SHP77 (cell line): ENCODE measurements at regions not wholly inside any gene's neighbourhood (a gene's known extent, or its start where the extent isn't known, plus 50 kb on each side); places are given as distances from the start of the nearest gene placed in this dataset.
A peak's percentile ranks its signal among the peaks of the same experiment; 100 is the strongest.
"Not testable (repeated sequence)": the region's sequence is repeated elsewhere in the genome, so short reads cannot be mapped to it uniquely, and the experiment has no call there.

Experiments used
- DNase-seq, 2 experiments: peaks; one replicate each; lab custom pipeline; 2025; lab: John Stamatoyannopoulos, UW

DNA sequence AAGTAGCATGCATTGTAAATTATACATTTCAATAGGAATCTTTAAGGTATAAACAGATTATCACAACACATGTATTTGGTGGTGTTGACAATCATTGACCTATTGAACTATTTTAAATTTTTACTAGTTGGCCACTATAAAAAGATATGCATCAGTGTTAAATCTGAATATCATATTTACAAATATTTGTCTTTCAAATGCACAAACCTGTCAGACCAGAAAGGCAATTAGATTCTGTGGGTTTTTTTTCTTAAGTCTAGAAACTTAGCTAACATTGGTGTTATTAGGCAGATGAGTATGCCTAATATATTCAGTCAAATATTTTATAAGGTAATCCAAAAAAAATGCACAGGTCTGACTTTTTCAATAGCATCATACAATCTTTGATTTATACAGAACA is 241.4 kb upstream of the DGKB start:
- DNase-seq: no peak

DNA sequence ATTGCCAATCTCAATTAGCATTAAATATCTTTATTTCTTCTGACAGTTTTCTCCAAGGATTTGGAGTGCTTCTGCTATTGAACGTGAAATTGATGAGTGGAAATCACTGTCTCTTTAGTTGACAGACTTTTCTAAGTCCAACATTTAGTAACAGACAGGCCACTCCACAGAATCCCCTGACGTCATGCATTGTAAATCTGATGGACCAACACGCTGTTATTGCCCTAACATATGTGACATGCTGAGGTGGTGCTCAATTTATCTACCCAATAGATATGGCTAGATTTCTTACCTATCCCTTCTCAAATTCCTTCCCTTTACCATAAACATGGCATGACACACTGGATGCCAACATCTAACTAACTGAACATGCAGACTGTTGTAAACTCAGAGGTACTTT is 240.6 kb upstream of the DGKB start:
- no peak for DNase-seq

DNA sequence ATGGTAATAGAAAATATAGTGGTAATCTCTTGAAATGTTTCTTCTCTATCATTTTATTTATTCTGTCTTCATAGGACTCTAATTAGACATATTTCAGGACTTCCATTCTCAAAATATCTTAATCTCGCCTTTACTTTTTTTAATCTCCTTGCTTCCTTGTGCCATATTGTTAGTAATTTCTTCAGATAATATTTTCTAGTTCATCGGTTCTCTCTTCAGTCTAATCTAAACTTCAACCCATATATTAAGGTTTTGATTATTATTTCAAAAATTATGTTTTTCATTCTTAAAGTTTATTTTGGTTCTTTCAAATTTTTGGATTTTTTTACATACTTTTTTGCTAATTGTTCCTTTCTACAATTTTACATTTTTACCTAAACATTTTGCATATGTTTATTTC is 237.9 kb upstream of the DGKB start:
- DNase-seq: no peak

DNA sequence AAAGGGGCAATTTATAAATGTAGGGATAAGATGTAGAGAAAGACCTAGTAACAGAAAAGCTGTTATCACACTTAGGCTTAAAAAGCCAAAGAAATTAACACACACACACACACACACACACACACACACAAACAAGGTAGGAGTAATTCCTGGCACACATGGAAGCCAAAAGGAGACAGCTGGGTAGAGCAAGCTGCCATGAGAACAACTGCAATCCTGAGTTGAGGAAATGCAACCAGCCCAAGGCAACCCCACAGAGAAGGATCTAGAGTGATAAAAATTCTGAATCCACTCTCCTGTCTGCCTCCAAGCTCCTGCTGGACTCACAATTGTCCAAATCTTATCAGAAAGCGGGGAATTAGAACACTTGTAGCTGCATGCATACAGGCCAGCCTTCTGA is 229.1 kb upstream of the DGKB start:
- no peak for DNase-seq

DNA sequence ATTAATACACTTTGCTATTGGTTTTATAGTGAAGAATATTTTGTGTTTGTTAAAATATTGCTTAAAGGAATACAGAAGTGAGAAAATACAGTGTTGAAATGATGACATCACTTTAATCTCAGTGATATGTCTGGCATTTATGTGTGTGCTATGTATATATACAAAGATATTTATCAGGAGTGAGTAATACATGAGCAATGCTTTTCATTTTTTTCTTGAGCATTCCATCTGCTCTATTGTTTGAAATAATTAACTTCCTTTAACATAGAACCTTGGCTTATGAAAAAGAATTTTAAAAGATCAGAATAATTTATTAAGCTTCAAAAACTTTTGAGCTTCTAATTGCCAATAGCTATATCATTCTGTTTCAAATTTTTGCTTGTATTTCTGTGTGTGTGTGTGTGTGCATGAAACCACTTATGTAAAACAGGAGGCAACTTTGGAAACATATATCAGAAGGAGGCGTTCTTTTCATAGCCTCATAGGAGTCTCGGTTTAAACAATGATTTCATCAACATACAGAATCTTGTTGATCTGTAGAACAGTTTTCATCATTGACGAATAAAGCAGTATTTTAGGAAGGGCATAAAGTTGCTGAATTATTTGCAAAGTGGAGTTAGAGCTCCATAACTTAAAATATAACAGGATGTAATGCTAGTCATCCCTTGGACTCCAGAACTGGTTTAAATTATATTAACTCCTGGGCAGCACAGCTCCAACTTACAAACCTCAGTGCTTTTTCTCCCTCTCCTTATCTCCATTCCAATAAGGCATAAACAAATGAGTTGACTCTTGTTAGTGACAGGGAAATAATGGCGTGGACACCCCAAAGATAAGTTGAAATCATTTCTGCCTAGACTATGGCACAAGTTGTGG is 228.4 kb upstream of the DGKB start:
- DNase-seq: no peak

DNA sequence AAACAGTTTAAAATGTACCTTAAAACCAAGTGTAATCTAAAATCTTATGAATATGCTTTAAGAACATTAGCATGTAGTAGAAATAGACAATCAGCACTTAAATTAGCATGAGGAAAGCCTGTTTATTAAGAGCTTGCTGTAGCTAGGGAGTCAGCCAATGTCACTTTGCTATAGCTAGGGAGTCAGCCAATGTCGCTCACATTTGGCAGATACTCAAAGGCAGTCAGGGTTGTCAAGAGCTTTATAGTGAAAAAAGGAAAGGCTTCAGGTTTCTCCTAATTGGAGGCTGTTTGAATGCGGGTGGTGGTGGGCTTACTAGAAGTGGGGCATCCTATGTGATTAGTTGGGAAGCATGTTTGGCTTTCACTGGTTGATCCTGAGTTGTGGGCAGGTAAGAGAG is 226.2 kb upstream of the DGKB start:
- peak; percentile 4 to 22 for DNase-seq

DNA sequence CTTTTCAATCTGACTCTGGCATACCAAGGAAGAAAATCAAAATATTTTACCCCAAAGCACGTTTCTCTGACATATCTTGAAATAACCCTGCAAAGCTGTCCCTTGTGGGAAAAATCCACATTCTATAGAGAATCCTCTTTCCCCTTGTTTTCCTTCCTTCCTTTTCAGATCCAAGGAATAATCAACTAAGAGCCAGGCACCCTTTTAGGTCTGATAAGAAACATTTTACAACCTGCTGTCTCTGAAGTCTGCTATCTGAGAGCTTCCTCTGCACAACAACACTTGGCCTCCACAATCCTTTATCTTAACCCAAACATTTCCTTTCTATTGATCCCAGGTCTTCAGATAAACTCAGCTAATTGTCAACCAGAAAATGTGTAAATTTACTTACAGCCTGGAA is 224.1 kb upstream of the DGKB start:
- DNase-seq: not testable (repeated sequence)

DNA sequence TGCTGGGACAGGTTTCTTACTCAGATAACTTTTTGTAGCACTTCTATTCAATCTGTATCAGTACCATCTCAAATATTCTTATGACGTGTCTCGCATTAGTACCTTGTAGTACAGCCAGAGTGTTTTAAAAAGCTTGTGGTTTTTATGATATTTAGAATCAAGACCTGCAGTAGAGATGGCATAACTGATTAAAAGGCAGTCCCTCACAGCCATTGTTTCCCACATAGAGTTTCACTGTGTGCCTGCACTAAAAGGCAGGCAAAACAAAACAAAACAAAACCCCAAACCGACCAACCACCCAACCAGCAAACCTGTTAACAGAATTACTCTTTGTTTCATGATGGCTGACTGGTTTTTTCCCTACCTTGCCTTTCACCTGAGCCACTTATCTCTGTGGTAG is 221.3 kb upstream of the DGKB start:
- no peak for DNase-seq

DNA sequence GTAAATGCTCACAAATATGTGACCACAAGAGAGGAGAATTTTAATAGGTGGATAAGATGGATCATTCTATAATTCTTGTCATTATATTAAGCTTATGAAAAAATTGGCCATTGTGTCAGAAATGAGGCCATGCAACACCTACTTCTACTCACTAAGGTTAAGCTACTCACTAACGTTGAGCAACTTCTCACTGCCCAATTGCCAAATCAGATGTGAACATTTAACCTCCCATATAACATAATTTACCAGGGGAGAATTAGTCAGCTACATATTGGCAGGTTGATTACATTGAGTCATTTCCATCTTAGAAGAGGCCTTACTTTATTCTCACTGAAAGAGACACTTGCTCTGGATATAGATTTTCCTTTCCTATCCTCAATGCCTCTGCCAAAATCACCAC is 211.2 kb upstream of the DGKB start:
- no peak for DNase-seq

DNA sequence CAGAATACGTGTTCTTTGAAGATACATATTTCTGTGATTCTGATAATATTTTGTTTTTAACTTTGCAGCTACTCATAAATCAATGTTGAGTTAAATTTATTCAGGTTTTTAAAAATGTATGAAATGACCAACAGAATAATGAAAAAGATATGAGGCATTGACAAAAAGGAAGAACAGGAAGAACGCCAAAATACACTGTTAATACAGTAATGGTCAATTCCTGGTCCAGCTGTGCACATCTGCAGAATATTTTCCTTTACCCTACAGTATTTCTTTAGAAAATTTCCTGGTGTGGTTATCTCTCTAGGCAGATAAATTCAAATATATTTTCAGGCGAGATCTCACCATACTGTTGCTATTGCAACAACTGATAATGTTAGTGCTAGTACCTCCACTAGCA is 203.2 kb upstream of the DGKB start:
- no peak for DNase-seq

DNA sequence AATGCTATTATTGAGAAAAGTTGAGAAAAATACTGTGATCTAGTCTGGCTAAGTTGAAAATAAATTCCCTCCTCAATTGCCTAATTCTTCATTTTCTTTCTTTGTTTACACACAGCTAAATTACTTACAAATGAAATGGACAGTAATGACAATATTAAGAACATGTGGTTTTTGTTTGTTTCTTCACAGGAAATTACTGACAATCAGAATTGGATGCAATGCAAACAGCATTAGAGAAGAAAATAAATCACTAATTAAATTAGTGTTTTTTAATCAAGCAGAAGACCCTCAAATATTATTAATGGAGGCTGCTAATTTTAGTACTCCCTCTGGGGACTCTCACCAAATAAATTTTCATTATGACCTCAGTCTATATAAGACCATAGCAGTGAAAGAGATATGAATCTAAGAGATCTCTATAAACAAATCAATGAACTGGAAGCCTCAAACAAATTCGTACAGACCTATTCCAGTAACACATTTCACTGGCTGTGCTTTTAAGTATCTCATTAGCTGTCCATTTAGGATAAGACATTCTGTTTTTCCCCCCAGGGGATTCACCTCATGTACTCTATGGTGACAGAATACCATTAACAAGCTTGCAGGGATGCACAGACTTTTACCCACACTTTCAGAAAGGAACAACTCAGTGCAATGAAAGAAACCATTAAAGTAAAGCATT is 202.0 kb upstream of the DGKB start:
- no peak for DNase-seq

DNA sequence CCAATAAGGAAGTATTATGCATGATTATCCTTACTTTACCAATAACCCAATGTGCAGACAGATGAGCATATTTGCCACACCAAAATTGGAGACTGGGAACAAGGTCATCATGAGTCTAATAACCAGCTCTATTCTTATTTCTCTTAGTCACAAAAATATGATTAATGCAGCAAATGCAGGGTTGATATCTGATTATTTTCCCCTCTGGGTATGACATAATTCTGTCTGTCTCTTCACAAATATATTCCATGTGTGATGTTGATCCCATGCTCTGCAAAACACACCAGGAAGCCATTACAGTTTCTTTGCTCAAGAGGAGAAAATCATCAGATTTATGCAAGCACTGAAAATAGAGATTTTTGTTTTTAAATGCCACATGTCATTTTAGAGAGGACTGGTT is 196.5 kb upstream of the DGKB start:
- DNase-seq: no peak

DNA sequence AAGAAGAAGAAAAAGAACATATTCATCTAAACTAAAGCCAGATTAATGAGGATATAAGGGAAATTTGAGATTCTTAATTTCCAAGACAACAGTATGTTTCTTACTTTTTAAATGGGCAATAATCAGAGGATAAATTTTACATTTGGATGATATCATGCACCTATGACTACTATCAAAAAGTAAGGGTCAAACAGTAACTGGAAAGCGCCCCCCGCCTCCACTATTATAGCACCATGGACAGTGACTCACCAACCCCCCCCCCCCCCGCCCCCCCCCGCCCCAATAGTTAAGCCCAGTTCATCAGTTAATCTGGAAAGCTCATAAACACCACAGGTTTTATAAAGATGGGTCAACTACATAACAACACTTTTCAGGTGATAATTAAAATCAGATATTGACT is 194.3 kb upstream of the DGKB start:
- DNase-seq: no peak

DNA sequence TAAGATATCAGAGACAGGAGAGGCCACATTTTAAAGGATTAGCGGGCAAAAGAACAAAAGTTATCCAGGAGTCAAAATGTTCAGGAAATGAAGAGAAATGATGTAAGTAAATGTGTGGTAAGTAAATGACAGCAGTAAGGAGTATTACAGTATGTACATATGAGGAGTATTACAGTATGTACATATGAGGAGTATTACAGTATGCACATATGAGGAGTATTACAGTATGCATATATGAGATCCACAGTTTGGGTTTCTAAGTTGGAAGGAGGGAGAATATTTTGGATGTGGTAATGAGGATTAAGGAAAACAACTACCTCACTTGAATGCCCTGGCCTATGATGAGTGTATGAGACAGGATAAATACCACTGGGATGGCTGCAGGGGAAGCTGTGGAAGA is 192.4 kb upstream of the DGKB start:
- DNase-seq: no peak

DNA sequence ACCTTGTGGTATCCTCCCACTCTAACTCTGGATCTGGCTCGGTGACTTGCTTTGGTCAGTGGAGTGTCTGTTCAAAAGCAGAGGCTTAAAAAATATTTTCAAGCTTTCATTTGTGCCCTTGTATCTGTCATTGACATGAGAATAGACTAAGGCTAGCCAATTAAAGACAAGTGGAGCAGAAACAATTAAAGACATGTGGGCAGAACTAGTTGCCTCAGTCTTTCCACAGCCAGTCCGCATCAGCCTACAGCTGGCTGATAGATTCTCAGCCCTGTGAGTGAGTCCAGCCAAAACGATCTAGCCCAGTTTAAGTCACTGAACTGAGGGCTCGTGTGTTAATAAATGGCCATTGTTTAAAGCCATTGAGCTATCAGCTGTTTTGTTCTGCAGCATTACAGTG is 185.2 kb upstream of the DGKB start:
- DNase-seq: no peak

DNA sequence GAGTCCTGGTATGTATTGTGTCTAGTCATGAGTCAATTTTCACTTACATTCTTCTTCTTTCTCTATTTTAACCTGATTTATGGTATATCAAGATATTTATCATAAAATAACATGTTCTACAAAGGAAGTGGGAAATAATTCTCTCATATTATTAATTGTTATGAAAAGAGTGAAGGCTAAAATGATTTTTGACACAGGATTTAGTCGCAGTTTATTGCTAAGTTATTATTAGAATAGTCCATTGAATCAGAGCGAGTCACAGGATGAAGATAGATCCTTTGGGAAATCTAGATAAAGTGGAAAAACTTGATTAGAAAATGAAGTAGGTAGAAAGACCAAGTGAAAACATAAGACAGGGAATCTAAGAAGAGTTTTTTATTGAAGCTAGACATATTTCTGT is 184.3 kb upstream of the DGKB start:
- DNase-seq: no peak

DNA sequence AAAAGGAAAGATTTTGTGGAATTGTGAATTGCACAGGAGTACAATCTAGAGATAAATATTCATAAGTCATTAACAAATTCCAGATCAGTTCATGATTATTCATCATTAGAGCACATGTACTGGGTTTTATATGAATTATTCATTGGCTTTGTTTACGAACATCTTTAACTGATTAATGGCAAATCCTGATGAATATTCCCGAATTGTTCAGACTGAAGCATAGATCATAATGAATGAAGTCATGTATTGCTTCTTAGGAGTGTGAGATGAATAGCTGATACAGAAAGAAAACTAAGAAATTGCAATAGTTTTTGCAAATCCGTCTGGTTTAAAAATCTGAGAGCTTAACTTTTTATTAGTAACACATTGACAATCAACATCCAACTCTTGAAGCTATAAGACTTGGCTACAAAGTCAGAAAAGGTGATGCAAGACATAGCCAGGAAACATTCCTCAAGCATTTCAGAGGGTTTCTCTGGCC is 183.6 kb upstream of the DGKB start:
- DNase-seq: no peak

DNA sequence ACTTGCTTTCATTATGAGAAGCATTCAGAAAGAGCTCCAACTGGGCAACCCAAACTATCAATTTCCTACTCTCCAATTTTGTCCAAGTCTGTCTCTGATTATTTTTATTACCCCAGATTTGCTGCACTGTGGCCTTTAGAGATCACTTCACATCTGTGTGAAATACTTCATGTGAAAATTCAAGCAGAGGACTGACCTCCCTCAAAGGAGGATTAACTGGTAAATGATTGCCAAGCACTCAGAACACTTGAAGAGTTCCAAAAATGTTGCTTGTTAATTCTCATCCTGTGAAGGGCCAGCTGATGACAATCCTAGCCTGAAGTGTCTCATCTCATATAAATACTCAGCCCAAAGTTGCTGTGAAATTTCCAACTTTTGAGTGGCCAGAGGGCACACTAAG is 182.8 kb upstream of the DGKB start:
- no peak for DNase-seq

DNA sequence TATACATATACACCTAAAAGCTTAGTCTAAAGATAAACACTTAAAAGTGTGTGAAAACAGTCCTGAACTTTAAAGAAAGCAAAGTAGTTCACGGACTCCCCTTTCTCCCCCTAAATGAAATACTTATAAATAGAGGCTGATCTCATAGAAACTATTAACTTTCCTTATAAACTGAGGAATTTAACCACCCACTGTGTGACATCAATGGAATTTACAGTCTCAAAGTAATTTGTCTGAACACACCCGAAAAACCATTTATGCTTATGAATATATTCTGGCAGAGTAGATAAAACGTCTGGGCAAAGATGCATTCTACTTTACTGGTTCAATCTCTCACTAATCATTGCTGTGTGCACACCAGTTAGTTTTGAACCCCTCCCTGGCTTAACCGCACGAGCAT is 181.8 kb upstream of the DGKB start:
- no peak for DNase-seq

DNA sequence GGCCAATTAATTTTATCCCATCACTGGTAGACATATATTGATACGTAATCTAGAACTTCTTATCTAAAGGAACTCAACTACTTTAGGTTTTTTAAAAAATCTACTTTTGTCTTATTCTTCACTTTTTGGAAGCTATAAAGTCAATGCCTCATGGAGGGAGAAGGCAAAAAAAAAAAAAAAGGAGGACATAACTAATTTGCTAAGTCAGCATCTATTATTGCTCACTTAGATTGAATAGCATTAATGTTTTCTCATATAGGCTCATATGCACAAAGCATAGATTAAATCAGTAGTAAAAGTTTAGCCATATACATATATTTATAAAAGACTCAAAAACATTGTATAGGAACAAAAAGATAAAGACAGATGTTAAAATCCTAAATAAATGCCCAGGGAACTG is 179.3 kb upstream of the DGKB start:
- DNase-seq: no peak

DNA sequence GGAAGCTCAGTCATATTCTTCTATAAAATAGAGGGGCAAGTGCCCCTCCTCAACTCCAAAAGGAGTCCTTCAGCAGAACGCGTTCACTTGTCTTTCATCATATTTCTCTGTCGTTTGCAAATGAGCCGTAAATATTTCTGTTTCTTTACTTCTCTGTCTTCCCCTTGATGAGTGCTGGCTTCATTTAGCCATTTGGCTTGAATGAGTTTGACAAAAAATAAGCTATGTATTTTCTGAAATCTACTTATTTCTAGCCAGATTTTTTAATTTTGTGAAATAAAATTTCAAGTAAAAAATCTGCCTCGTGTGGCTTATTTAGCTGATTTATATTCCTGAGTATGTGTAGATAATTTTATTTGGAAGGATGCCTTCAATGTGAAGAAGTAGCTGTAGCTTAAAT is 170.8 kb upstream of the DGKB start:
- no peak for DNase-seq

DNA sequence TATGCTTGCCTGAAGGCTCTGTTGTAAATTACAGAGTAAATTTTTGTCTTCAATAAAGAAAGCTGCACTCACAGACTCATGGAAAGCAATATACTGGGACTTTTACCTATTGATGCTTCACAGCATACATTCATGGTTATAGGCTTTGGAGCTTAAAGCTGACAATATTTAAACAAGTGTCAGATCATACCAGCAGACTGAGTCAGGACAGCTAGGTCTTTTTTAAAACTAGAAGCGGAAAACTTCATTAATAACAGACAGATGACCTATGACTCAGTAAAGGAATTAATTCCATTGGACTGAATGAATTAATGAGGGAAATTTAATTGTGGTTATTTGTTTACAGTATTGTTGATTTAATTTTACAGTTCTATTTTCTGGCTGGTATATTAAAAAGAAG is 165.8 kb upstream of the DGKB start:
- no peak for DNase-seq

DNA sequence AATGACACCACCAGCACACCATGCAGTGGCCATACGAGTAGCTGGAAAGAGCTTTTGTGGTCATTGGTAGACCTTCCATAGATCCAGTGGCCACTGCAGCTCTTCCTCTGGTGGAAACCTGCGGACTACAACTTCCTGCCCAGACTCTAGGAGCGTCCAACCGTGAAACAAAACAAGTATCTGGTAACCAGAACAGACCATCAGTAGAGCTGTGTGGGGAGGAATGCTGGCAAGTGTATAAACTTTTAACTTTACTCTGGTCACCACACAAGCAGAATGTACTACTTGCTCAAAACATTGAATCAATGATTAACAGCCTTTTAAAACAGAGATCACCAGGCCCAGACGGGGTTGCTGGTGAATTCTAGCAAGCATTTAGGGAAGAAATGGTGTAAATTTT is 154.7 kb upstream of the DGKB start:
- no peak for DNase-seq

DNA sequence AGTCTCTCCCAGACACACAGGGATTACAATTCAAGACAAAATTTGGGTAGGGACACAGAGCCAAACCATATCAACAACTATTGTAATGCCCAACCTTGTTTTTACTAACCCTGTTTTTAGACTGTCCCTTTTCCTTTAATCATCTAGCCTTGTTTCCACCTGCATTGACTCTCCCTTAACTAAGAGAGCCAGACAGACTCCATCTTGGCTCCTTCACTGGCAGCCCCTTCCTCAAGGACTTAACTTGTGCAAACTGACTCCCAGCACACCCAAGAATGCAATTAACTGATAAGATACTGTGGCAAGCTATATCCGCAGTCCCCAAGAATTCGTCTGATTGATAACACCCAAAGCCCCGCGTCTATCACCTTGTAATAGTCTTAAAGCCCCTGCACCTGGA is 151.8 kb upstream of the DGKB start:
- DNase-seq: not testable (repeated sequence)
